Inflammatory macrophage treated with lipopolysaccharide for 1 hour (primary cell): ENCODE measurements at regions not wholly inside any gene's neighbourhood (a gene's known extent, or its start where the extent isn't known, plus 50 kb on each side); places are given as distances from the start of the nearest gene placed in this dataset.
"Not testable (repeated sequence)": the region's sequence is repeated elsewhere in the genome, so short reads cannot be mapped to it uniquely, and the experiment has no call there.

Experiments
- DNase-seq, 2 donors: peaks; one replicate each; pipeline ENCODE4 v3.0.0-alpha.2; 2020 to 2022

DNA sequence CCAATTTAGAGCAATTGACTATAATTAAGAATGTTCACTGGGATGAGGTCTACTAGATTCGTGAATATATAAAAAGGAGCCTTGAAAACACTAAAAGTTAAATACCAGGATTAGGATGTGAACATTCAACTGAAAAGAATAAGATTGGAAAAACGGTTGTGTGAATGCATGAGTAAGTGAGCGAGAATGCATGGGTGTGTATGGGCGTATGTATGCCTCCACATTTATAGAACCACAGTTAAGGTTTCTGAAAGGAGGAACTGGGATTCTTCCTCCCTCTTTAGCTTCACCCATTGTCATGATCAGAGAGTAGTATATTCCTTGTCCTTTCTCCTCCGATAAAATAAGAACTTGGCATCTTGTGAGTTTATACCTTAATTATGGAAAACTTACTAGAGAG lies 151.1 kb upstream of the UBE2E3 start:
- DNase-seq: no peak

DNA sequence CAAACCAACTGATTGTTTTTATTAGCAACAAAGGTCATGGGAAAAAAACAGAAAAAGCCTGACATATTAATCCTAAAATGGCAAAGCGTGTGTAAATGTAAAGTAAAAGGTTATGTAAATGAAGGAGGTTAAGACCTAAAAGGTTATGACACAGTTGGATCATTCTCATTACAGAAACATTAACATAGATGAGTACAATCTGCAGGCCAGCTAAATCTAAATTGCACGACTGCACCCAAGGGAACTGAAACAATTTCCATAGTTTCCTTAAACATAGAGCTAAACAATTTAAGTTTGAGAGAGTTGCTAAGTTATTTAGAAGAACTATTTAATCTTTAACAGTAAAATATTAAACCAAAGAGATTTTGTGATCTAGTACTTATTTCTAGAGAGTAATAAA lies 151.6 kb upstream of the UBE2E3 start:
- DNase-seq: no peak

DNA sequence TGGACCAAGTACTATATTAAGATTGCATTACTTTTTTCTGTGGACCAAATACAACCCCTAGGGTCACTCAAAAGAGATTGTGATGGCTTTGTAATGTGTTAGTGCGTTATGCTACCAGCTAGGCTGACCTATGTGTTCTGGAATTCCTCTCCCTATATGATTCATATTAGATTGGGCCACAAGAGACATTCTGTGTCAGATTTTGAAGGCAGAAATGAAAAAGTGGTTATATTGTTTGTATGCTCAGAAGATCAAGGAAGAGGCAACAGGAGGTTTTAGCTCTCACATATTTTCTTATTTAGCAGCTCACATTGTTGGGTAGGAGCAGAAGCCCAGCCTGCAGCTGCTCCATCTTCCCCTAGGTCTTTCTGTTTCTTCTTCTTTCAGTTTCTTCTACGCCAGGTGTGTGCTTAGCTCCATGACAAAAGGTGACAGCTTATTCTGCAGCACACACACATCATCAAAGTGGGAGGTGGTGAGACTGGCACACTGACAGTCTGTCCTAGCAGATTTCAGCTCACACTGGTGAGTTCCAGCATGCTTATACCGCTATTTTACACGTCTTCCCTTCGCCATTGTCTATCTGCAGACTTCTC lies 156.8 kb upstream of the UBE2E3 start:
- no peak for DNase-seq

DNA sequence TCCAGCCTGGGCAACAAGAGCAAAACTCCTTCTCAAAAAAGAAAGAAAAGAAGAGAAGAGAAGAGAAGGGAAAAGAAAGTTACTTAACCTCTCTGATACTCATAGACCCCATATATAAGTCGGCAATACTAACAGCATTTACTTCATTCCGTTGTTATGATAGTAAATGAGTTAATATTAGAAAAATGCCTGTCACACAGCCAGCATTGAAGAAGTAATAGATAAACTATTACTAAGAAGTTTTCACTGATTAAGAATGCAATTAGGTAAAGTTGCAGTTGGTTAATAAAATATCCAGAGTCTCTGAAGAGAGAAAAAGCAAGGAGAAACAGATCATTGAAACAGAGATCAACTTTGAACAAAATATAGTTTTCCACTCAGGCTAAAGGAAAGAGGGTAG lies 161.3 kb upstream of the UBE2E3 start:
- no peak for DNase-seq

DNA sequence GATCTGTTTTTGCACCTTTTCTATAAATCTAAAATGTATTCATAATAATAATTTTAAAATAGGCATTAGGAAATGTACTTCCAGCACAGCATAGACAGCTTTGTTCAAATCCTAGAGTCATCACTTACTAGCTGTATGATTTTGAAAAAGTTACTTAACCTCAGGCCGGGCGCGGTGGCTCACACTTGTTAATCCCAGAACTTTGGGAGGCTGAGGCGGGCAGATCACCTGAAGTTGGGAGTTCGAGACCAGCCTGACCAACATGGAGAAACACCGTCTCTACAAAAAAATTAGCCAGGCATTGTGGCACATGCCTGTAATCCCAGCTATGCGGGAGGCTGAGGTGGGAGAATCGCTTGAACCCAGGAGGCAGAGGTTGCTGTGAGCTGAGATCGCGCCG lies 161.7 kb upstream of the UBE2E3 start:
- not testable (repeated sequence) for DNase-seq

DNA sequence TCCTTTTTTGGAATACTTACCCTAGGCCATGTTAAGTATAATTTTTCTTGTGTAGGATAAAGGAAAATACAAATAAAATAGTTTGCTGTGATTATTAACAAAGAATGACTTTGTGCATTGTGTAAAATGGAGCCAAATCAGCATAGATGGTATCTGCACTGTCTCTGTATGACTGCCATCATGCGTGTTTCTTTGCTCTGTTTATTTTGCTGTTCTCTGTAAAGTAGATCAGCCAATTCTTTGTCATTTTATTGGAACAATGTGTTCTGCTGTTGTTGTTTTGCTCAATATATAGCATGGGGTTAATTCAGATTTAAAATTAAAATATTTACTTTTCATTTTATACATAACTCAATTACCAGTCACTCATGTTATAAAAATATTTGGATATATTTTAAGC lies 181.3 kb upstream of the UBE2E3 start:
- no peak for DNase-seq

DNA sequence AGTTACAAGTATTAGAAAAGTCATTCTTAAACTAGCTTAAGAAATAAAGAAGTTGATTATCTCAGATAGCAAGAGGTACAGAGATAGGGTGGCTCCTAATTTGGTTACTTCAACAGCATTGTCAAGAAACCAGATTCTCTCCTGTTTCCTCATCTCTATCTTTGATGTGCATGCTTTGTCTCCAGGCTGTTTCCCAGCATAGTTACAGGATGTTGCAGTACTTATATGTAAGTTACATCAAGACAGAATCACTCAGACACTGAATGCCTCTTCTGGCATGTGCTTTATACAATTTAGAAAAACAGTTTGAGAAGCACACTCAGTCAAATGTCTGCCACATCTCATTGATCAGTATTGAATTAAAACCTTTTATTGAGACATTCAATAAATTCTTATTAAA lies 189.5 kb upstream of the UBE2E3 start:
- no peak for DNase-seq

DNA sequence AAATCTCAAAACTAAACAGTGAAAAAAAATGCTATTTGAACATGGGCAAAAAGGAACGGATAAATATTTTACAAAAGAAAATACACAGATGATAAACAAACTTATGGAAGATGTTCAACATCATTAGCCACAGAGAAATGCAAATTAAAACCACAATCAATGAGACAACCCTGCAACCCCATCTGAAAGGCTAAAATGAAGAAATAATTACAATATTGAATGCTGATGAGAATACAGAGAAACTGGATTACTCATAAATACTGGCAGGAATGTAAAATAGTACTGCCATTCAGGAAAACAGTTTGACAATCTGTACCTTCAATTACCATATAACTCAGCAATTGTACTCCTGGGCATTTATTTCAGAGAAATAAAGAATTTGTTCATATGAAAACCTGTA lies 193.1 kb upstream of the UBE2E3 start:
- DNase-seq: no peak

DNA sequence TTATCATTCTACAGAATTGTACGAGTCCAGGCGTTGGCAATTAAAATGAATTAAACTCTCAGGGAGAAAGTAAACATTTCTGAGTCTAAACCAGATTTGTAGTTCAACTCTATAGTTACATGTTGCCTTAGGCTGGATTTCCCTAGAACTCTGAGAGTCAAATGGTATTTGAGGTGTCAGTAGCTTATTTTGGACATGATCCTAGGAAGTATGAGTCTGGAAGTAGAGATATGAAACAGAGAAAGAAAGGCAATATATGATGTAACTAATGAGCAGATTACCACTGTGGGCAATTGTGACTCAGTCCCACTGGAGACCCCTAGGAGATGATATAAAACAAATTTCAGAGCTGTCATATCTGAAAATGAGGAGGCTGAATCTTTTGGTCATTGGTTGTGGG lies 199.1 kb upstream of the UBE2E3 start:
- no peak for DNase-seq

DNA sequence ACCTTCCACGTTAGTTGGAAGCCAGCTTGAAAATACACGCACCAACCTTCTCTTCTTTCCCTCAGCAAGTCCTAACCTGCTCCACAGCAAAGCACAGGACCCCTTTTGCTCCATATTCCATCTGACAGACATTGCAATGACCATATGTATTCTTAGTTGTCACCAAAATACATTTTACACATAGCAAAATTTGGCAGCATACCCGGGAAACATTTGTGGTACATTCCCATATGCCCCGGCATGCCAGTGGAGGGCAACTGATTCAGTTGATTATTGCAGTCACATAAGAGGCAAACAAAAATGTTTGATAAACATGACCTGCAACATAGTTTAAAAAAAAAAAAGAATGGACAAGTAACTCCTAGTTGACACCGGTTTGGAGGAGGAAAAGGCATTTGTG lies 202.1 kb upstream of the UBE2E3 start:
- DNase-seq: no peak

DNA sequence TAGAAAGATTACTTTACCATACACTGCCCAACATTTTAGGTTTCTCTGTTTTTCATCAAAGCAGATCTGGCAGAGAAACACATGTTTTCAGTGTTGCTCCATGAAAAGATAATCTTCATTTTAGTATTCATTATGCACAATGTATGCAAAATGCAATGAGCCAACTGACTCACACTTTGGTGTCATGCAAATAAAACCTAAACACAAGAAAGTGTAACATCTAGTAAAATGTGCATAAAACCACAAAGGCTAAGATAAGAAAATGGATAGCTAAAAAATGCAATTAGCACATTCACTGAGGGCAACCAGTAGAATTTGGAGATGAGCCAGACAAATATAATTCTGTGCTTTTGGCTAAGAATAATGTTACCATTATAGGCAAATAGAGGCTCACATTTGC lies 203.5 kb upstream of the UBE2E3 start:
- no peak for DNase-seq

DNA sequence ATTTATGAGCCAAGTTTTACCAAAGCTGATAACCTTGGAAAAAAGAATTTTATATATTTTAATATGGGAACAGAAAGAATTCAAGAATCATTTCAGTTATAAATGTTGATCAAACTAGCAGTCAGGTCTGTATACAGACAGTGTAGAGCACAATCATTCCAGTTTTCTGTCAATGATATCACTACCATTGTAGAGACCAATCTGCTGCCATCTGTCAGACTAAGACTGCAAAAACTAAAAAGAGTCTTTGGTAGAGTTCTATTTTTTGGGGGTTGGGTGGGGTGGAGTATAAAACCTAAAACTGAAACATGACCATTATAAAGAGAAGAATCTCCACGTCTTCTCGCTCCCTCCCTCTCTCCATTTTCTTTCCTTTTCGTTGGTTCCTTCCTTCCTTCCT lies 204.7 kb upstream of the UBE2E3 start:
- no peak for DNase-seq

DNA sequence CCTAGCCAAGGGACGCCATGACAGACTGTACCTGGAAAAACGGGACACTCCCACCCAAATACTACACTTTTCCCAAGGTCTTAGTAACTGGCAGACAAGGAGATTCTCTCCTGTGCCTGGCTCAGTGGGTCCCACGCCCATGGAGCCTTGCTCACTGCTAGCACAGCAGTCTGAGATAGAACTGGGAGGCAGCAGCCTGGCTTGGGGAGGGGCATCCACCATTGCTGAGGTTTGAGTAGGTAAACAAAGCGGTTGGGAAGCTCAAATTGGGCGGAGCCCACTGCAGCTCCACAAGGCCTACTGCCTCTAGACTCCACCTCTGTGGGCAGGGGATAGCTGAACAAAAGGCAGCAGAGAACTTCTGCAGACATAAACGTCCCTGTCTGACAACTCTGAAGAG lies 215.1 kb upstream of the UBE2E3 start:
- not testable (repeated sequence) for DNase-seq

DNA sequence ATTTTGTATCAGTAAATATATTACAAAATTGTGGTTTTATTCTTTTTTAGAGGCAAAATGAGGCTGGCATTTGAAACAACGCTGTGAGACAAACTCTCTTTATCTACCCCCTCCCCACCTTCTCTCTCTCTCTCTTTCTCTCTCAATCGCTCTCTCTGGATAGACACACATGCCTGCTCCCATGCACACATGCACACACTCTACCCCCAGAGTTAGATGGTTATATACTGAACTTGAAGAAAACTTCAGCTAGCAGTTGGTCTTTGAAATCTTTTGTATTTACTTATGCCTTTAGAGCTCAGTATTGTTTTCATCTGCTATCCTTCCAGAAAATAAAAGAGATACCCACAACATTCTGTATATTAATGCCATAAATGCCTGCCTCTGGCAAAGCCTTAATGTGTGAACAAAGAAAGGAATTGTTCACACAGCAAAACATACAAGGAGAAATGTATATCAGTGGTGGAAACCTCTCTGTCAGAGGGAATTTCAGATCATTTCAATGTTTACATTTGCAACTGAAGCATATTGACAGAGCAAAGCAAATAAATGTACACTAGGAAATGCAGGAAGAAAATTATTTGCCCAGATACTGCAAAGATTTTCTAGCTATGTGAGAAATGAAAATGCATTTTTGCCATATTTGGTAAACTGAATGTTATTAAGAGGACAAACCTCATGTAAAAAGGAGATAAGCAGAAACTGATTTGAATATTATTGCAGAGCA lies 217.0 kb upstream of the UBE2E3 start:
- DNase-seq: no peak

DNA sequence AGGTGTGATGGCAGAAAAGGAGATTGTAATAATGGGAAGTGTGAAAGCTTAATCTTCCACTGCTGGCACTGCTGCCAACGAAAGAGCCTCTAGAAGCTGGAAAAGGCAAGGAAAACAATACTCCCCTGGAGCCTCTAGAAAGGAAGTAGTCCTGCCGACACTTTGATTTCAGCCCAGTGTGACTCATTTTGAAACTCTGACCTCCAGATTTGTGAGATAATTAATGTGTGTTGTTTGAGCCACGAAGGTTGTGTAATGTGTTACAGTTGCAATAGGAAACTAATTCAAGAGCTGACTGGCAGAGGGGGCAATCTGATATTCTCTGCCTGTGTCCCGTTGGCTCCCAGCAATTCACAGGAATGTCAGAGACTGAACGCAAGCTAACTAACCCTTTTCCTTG lies 219.2 kb upstream of the UBE2E3 start:
- no peak for DNase-seq

DNA sequence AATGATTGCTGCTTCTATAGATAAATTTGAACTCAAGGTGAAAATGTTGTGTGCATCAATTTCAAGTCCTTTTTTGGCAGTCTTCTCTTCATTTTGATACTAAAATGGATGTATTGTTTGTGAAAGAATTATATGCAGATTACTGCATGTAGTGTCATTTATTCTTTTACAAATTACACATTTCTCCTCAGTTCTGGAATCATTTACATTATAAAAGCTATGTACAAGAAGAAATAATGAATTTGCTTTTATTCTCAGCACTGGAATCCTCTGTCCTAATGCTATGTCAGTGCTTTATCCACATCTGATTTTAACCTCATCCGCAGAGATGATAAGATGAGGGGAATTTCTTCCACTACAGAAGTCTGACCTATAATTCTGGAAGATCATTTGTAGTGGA lies 220.8 kb upstream of the UBE2E3 start:
- no peak for DNase-seq

DNA sequence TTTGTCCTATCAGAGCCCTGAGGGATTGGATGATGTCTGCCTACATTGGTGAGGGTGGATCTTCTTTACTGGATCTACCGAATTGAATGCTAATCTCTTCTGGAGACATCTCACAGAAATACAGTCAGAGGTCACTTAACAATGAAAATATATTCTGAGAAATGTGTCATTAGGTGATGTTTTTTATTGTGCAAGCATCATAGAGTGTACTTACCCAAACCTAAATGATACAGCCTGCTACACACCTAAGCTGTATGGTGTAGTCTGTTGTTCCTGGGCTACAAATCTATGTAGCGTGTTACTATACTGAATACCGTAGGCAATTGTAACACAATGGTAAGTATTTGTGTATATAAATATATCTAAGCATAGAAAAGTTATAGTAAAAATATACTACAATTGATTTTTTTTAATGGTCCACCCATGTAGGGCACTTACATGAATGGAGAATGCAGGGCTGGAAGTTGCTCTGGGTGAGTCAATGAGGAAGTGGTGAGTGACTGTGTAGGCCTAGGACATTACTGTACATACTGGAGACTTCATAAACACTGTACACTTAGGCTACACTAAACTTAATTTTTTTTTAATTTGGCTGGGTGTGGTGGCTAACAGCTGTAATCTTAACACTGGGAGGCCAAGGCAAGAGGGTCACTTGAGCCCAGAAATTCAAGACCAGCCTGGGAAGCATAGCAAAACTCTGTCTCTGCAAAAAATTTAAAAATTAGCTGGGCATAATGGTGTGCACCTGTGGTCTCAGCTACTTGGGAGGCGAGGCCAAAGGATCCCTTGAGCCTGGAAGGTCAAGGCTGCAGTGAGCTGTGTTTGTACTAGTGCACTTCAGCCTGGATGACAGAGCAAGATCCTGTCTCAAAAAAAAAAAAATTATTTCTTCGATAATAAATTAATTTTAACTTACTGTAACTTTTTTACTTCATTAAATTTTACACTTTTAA lies 226.3 kb upstream of the UBE2E3 start:
- DNase-seq: no peak

DNA sequence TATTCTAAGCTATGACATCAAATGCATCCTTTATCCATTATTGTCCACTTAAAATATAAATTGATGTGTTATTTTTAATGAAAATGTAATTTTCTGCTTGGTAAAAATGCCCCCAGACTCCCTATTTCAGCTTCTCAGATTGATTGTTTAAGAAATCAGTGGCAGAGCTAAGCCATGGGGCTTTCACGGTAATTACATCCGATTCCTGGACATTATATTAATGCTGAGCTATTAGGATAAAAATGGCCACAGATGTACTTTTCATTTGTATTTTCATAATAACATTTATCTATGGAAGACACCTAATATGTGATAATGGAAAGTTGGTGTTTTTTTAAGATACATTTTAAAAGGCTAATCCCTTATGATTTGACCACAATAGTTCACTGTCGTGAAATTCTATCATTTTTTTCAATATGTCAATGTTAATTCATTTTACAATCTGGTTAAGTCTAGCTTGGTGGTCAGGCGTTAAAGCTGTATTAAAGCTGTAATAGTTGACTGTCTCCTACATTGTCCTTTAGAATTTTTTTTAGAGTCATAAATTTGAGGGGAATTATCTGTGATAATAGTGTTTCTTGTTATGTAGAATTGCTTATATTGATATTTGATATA lies 229.0 kb upstream of the UBE2E3 start:
- DNase-seq: no peak

DNA sequence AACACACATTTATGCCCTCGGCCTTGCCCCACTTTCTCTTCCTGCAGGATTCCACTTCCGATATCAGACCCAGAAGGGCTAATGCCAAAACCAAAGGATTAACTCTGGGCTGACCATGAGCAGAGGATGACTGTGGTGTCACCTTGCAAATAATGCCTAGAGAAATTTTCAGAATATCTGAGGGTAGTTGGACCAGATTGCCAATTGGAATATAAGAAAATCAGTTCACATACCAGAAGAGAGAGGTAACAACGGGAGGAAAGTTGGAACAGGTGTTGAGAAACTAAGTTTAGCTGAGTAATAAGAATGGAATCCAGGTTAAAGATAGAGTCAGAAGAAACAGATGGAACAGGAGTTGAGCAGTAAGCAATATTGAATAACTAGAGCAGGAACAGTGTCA lies 232.7 kb upstream of the UBE2E3 start:
- no peak for DNase-seq

DNA sequence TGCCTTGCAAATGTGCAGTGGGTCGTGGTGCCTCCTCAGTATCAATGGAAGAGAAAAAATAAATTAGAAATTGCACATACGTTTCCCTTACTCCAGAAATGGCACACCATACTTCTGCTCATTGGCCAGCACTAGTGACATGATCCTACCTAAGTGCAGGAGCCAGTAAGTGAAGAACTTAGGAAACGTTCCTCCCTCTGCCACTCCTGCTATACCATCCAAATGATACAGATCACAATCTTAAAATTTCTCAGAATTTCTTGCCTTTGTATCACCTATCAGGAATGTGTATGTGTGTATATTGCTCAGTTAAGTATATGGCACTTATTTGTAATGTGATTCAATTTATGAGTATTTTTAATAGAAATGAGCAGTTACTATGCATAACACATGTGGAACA lies 237.0 kb upstream of the UBE2E3 start:
- no peak for DNase-seq

DNA sequence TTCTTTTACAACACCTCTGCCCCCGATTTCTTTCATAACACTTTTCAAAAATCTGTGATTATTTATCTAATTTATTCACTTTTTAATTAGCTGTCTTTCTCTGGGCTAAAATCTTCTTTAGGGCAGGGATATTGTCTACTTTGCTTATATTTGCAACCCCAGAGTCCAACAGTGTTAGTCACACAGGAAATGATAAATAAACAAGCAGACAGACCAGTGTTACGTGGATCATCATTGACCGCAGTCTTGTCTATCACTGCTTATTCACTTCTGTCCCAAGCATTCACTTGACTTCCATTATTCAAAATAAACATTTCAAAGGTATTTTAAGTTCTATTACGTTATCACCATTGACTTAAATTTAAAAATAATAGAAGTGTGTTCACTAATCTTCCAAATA lies 237.6 kb upstream of the UBE2E3 start:
- no peak for DNase-seq

DNA sequence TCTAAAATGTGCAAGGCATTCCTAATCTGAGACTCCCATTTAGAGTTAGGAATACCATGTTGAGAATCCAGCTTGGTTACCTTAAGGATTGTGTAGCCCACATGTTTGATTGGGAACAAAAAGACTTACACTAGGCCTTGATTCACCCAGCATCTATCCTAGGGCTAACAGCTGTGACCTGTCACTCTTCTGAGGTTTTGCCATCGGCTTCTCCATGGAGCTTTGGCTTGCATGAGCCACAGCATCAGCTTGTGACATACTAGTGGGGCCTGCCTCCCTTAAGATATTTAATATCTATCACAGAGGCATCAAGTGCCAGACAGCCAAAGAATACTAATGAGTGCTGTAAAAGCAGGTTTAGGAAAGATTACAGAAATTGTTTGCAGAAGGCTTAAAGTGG lies 241.3 kb upstream of the UBE2E3 start:
- DNase-seq: no peak

DNA sequence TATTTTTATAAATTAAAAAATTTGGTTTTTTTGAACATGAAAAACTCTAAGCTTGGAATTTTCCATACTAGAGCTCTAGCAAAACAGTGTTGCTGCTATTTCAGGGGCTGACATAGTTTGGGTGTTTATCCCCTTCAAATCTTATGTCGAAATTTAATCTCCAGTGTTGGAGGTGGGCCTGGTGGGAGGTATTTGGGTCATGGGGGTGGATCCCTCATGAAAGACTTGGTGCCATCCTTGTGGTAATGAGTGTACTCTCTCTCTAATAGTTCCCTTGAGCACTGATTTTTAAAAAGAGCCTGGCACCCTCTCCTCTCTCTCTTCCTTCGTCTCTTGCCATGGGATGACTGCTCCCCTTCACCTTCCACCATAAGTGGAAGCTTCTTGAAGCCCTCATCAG lies 244.6 kb upstream of the UBE2E3 start:
- no peak for DNase-seq

DNA sequence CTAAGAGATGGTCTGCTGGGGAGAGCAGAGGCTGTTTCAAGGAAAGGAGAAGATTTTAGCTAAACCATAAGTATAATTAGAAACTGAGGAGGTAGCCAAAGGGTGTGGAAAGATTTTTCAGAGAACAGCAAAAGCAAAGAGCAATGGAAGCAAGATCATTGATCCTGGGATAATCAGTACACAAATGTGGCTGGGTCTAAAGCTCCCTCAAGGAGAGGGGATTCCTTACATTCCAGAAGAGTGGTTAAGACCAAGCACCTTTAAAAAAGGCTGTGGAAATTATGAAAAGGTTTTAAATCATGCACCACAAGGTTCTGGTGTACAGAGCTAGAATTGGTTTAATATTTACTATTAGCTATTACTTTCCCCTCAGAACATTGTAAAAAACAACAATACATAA lies 246.0 kb upstream of the UBE2E3 start:
- DNase-seq: no peak
